B cell (primary cell): ENCODE measurements at regions not wholly inside any gene's neighbourhood (a gene's known extent, or its start where the extent isn't known, plus 50 kb on each side); places are given as distances from the start of the nearest gene placed in this dataset.

Experiments
- ATAC-seq: fragments of 200-7000 bp; cut with Tn5 transposase; one replicate; pipeline ENCODE4 v1.10.0; 2021; ENCODE audit warnings: low read depth, mild to moderate bottlenecking, moderate number of reproducible peaks, moderate library complexity
- CTCF ChIA-PET: fragments of 350-600 bp; sonication (Branson Sonifier 250); formaldehyde crosslinking; loops from one replicate; lab custom pipeline; 2021; ENCODE audit warnings: antibody characterized with exemption, inconsistent platforms; lab: Charles Lee
- POLR2A ChIA-PET: fragments of 350-600 bp; sonication (Branson Sonifier 250); formaldehyde crosslinking; loops from one replicate; lab custom pipeline; 2021; ENCODE audit warnings: antibody characterized with exemption; lab: Charles Lee
- DNase-seq: peaks from one replicate; pipeline ENCODE4 v3.0.0; 2013
- H2AFZ ChIP-seq: 2 replicates; pipeline ENCODE4 v1.6.1; 2012; ENCODE audit warnings: mild to moderate bottlenecking, low read depth, low read length; ENCODE audit not compliant: insufficient read depth, poor library complexity, severe bottlenecking
- H3K27ac ChIP-seq, 2 donors: 1 replicate in 1 of 2; 2 replicates in 1 of 2; pipeline ENCODE4 v1.5.1; 2012 to 2013; ENCODE audit warnings: low read length in 2 of 2, mild to moderate bottlenecking in 2 of 2, moderate library complexity in 1 of 2
- H3K27me3 ChIP-seq, 4 experiments: fragments of 200-600 bp in 1 of 4; sonication (generic) in 1 of 4; replicated peaks in 1 of 4; 1 replicate in 2 of 4; 2 replicates in 2 of 4; pipeline versions ENCODE4 v1.6.1 to v1.7.0; 2013 to 2016; ENCODE audit warnings: low read length in 3 of 4, mild to moderate bottlenecking in 2 of 4, mixed read lengths in 1 of 4, moderate library complexity in 1 of 4; ENCODE audit not compliant: insufficient read depth in 4 of 4, control insufficient read depth in 3 of 4; ENCODE audit errors: control extremely low read depth in 1 of 4
- H3K36me3 ChIP-seq, 2 experiments: replicated peaks in 1 of 2; 1 replicate in 1 of 2; 2 replicates in 1 of 2; pipeline versions ENCODE4 v1.6.1 to v1.7.1; 2013; ENCODE audit warnings: low read length in 1 of 2; ENCODE audit not compliant: insufficient read depth in 2 of 2, control insufficient read depth in 1 of 2; ENCODE audit errors: control extremely low read depth in 1 of 2, extremely low read depth in 1 of 2
- H3K4me1 ChIP-seq, 2 donors: fragments of 200-600 bp in 1 of 2; sonication (generic) in 1 of 2; 1 replicate in 1 of 2; 2 replicates in 1 of 2; pipeline versions ENCODE4 v1.5.1 to v1.6.1; 2013 to 2017; ENCODE audit warnings: low read length in 2 of 2; ENCODE audit not compliant: control insufficient read depth in 2 of 2, insufficient read depth in 2 of 2
- H3K4me2 ChIP-seq: replicated peaks from 2 replicates; pipeline ENCODE3; 2012; ENCODE audit warnings: mild to moderate bottlenecking, low read depth, low read length; ENCODE audit not compliant: poor library complexity, severe bottlenecking
- H3K4me3 ChIP-seq, 5 experiments: fragments of 200-600 bp in 1 of 5; sonication (generic) in 1 of 5; 1 replicate in 3 of 5; 2 replicates in 2 of 5; pipeline versions ENCODE4 v1.5.1 to v1.7.0; 2011 to 2016; ENCODE audit warnings: low read length in 4 of 5, mild to moderate bottlenecking in 4 of 5, low read depth in 2 of 5, control low read depth in 1 of 5, moderate library complexity in 1 of 5; ENCODE audit not compliant: insufficient read depth in 1 of 5; ENCODE audit errors: control extremely low read depth in 1 of 5, extremely low read depth in 1 of 5
- H3K79me2 ChIP-seq: fragments of 200-600 bp; sonication (generic); one replicate; pipeline ENCODE4 v1.6.0; 2016; ENCODE audit warnings: low read length; ENCODE audit not compliant: control insufficient read depth, insufficient read depth
- H3K9ac ChIP-seq: fragments of 200-600 bp; sonication (generic); 2 replicates; pipeline ENCODE4 v1.6.1; 2017; ENCODE audit warnings: mild to moderate bottlenecking, low read length, moderate library complexity
- H3K9me3 ChIP-seq, 3 donors: one replicate each; pipeline versions ENCODE4 v1.6.1 to v1.7.1; 2013; ENCODE audit warnings: low read length in 2 of 3; ENCODE audit not compliant: control insufficient read depth in 2 of 3, insufficient read depth in 1 of 3; ENCODE audit errors: control extremely low read depth in 1 of 3
- H4K20me1 ChIP-seq: 2 replicates; pipeline ENCODE4 v1.6.0; 2012; ENCODE audit warnings: mild to moderate bottlenecking, low read length; ENCODE audit not compliant: insufficient read depth, control insufficient read depth, poor library complexity, severe bottlenecking
- H3K27ac Mint-ChIP-seq: one replicate; pipeline ENCODE4 v1.8.0; 2021; ENCODE audit warnings: mixed read lengths
- H3K27me3 Mint-ChIP-seq: one replicate; pipeline ENCODE4 v1.8.0; 2021; ENCODE audit warnings: mixed read lengths
- H3K4me1 Mint-ChIP-seq: one replicate; pipeline ENCODE4 v1.8.0; 2021; ENCODE audit warnings: mixed read lengths
- H3K4me3 Mint-ChIP-seq: one replicate; pipeline ENCODE4 v1.8.0; 2021; ENCODE audit warnings: mixed read lengths
- H3K9me3 Mint-ChIP-seq: one replicate; pipeline ENCODE4 v1.8.0; 2022; ENCODE audit warnings: mixed read lengths; ENCODE audit not compliant: insufficient read depth
- EZH2 ChIP-seq: IDR thresholded peaks from 2 replicates; pipeline ENCODE4 v1.6.1; 2012; ENCODE audit warnings: borderline replicate concordance, low read depth, mild to moderate bottlenecking, moderate library complexity, low read length; ENCODE audit not compliant: insufficient read depth, poor library complexity, severe bottlenecking
- WGBS: methylation state at CpG from one replicate; pipeline ENCODE4 v1.1.5; 2013; ENCODE audit warnings: missing lambda C conversion rate; ENCODE audit not compliant: insufficient coverage; 5-methylcytosine and 5-hydroxymethylcytosine counted together
- intact Hi-C: fragments of 100-400 bp; cut with micrococcal nuclease; formaldehyde crosslinking; loops from one replicate; pipeline ENCODE4 v1.10.0; 2022
- TF ChIP-seq, protein P1 (sequence below): fragments of 200-600 bp; IDR thresholded peaks from one replicate; pipeline ENCODE4 v1.8.0; 2022; ENCODE audit warnings: antibody characterized with exemption, mild to moderate bottlenecking

DNA sequence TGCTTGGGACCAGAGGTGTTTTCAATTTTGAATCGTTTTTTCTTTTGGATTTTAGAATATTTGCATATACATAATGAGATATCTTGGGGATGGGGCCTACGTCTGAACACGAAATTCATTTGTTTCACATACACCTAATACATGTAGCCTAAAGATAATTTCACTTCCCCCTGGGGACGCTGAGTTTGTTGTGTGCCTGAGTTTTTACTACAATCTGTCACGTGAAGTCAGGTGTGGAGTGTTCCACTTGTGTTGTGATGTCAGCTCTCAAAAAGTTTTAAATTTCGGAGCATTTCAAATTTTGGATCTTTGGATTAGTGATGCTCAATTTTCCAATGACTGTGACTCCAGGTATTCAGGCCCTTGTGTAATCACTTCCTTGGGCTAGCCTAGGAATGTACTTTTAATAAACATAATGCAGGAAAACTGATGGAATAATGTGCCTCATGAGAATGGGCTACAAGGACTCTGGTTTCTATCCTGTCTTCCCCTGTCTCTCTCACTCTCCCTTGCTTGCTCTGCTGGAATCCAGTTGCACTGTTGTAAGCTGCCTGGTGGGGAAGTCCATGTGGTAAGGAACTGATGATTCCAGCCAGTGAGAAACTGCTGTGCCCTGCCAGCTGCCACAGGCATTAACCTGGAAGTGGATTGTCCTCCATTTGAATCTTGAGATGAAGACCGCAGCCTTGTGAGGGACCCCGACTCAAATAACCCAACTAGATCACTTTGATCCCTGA is 403.8 kb downstream of the SHISA9 start:
- Mint-ChIP-seq H3K4me3 (no peak overlapping the region), H3K27ac (no peak overlapping the region), H3K4me1 (no peaks in the 10 kb centered on the region), H3K27me3 (no peaks in the 10 kb centered on the region), H3K9me3 (no peaks in the 10 kb centered on the region)
- Histone ChIP-seq H3K9me3 (no peaks in the 10 kb centered on the region), H3K4me2 (no peak overlapping the region), H3K27ac (no peak overlapping the region), H3K27me3 (no peaks in the 10 kb centered on the region), H3K79me2 (no peaks in the 10 kb centered on the region), H2AFZ (no peak overlapping the region), H3K36me3 (no peaks in the 10 kb centered on the region), H3K4me1 (no peaks in the 10 kb centered on the region), H3K9ac (no peak overlapping the region), H3K4me3 (no peak overlapping the region), H4K20me1 (no peaks in the 10 kb centered on the region)
- ChIA-PET CTCF (no interaction called here), POLR2A (no interaction called here)
- ATAC-seq (no peak), DNase-seq (no peak)
- 88% methylated on average over 2 of the region's 8 CpGs for WGBS
- intact Hi-C loops, result no loop called here
- TF ChIP-seq, protein P1, sequence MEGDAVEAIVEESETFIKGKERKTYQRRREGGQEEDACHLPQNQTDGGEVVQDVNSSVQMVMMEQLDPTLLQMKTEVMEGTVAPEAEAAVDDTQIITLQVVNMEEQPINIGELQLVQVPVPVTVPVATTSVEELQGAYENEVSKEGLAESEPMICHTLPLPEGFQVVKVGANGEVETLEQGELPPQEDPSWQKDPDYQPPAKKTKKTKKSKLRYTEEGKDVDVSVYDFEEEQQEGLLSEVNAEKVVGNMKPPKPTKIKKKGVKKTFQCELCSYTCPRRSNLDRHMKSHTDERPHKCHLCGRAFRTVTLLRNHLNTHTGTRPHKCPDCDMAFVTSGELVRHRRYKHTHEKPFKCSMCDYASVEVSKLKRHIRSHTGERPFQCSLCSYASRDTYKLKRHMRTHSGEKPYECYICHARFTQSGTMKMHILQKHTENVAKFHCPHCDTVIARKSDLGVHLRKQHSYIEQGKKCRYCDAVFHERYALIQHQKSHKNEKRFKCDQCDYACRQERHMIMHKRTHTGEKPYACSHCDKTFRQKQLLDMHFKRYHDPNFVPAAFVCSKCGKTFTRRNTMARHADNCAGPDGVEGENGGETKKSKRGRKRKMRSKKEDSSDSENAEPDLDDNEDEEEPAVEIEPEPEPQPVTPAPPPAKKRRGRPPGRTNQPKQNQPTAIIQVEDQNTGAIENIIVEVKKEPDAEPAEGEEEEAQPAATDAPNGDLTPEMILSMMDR, result no peak
- TF ChIP-seq EZH2, result no peak

- Histone ChIP-seq H3K27ac (no peak overlapping the region), H3K36me3 (no peaks in the 10 kb centered on the region), H3K4me1 (no peaks in the 10 kb centered on the region), H2AFZ (no peak overlapping the region), H3K9ac (no peak overlapping the region), H3K27me3 (no peaks in the 10 kb centered on the region), H3K9me3 (no peaks in the 10 kb centered on the region), H3K4me3 (no peak overlapping the region), H3K79me2 (no peaks in the 10 kb centered on the region), H3K4me2 (no peak overlapping the region), H4K20me1 (no peaks in the 10 kb centered on the region)
- intact Hi-C loops, result no loop called here
- DNase-seq (no peak), ATAC-seq (no peak)
- no peaks in the 10 kb centered on the region for H3K4me1 Mint-ChIP-seq
- no peak overlapping the region for H3K4me3 Mint-ChIP-seq
- TF ChIP-seq, protein P1, result no peak
- TF ChIP-seq EZH2, result no peak
- H3K27me3 Mint-ChIP-seq, result no peaks in the 10 kb centered on the region
- H3K9me3 Mint-ChIP-seq, result no peaks in the 10 kb centered on the region
- CTCF ChIA-PET, result no interaction called here
- POLR2A ChIA-PET, result no interaction called here
- no peak overlapping the region for H3K27ac Mint-ChIP-seq
- WGBS, result 43% methylated on average over 1 of the region's 2 CpGs
Measured at GRCh38 chr16:13306161-13306995, 405.0 kb downstream of the SHISA9 start.
